ENCODE measurements at regions not wholly inside any gene's neighbourhood (a gene's known extent, or its start where the extent isn't known, plus 50 kb on each side); places are given as distances from the start of the nearest gene placed in this dataset.

GRCh38 chr2:8480915-8481314, 200.9 kb upstream of the ID2 start:
- in situ Hi-C loops (cut with MboI; ENCODE audit: low sequenced_read_pairs) = no loop called here

- in situ Hi-C loops (cut with MboI; ENCODE audit: low sequenced_read_pairs) = no loop called here
These were observed 200.3 kb upstream of the ID2 start for GRCh38 chr2:8481463-8482009.

GRCh38 chr2:8482432-8482831, 199.4 kb upstream of the ID2 start:
- in situ Hi-C loops (cut with MboI; ENCODE audit: low sequenced_read_pairs) = no loop called here

GRCh38 chr2:8484502-8485283, 197.2 kb upstream of the ID2 start:
- in situ Hi-C loops (cut with MboI; ENCODE audit: low sequenced_read_pairs) = no loop called here

GRCh38 chr2:8485736-8486135, 196.1 kb upstream of the ID2 start:
- in situ Hi-C loops (cut with MboI; ENCODE audit: low sequenced_read_pairs) = no loop called here

GRCh38 chr2:8486141-8486540, 195.7 kb upstream of the ID2 start:
- in situ Hi-C loops (cut with MboI; ENCODE audit: low sequenced_read_pairs) = no loop called here

- in situ Hi-C loops (cut with MboI; ENCODE audit: low sequenced_read_pairs) = no loop called here
These were observed 194.4 kb upstream of the ID2 start for GRCh38 chr2:8487461-8487932.

GRCh38 chr2:8488001-8488738, 193.7 kb upstream of the ID2 start:
- in situ Hi-C loops (cut with MboI; ENCODE audit: low sequenced_read_pairs) = no loop called here

- in situ Hi-C loops (cut with MboI; ENCODE audit: low sequenced_read_pairs) = no loop called here
These were observed 192.6 kb upstream of the ID2 start for GRCh38 chr2:8489221-8489620.

- in situ Hi-C loops (cut with MboI; ENCODE audit: low sequenced_read_pairs) = no loop called here
These were observed 192.1 kb upstream of the ID2 start for GRCh38 chr2:8489751-8490150.

GRCh38 chr2:8490166-8490721, 191.6 kb upstream of the ID2 start:
- in situ Hi-C loops (cut with MboI; ENCODE audit: low sequenced_read_pairs) = no loop called here

- in situ Hi-C loops (cut with MboI; ENCODE audit: low sequenced_read_pairs) = no loop called here
These were observed 190.4 kb upstream of the ID2 start for GRCh38 chr2:8491296-8492027.

GRCh38 chr2:8494151-8494550, 187.7 kb upstream of the ID2 start:
- in situ Hi-C loops (cut with MboI; ENCODE audit: low sequenced_read_pairs) = no loop called here

- in situ Hi-C loops (cut with MboI; ENCODE audit: low sequenced_read_pairs) = no loop called here
These were observed 187.3 kb upstream of the ID2 start for GRCh38 chr2:8494589-8494988.

- in situ Hi-C loops (cut with MboI; ENCODE audit: low sequenced_read_pairs) = no loop called here
These were observed 186.5 kb upstream of the ID2 start for GRCh38 chr2:8495189-8495989.

- in situ Hi-C loops (cut with MboI; ENCODE audit: low sequenced_read_pairs) = no loop called here
These were observed 185.8 kb upstream of the ID2 start for GRCh38 chr2:8496079-8496478.

- in situ Hi-C loops (cut with MboI; ENCODE audit: low sequenced_read_pairs) = no loop called here
These were observed 185.2 kb upstream of the ID2 start for GRCh38 chr2:8496617-8497016.

GRCh38 chr2:8498994-8499393, 182.9 kb upstream of the ID2 start:
- in situ Hi-C loops (cut with MboI; ENCODE audit: low sequenced_read_pairs) = no loop called here

GRCh38 chr2:8500124-8501054, 181.5 kb upstream of the ID2 start:
- in situ Hi-C loops (cut with MboI; ENCODE audit: low sequenced_read_pairs) = no loop called here

Data from HL-60/S4 treated with phorbol 12-myristate 13-acetate at 8.2 ng/mL for 4 days and 3 days (cell line).